HG02571 (cell line): ENCODE measurements at regions not wholly inside any gene's neighbourhood (a gene's known extent, or its start where the extent isn't known, plus 50 kb on each side); places are given as distances from the start of the nearest gene placed in this dataset.

Experiments used
- ATAC-seq: cut with Tn5 transposase; IDR thresholded peaks from one replicate; pipeline ENCODE4 v1.9.1; 2021; ENCODE audit warnings: mild to moderate bottlenecking, moderate library complexity; ENCODE audit not compliant: unreplicated experiment

DNA sequence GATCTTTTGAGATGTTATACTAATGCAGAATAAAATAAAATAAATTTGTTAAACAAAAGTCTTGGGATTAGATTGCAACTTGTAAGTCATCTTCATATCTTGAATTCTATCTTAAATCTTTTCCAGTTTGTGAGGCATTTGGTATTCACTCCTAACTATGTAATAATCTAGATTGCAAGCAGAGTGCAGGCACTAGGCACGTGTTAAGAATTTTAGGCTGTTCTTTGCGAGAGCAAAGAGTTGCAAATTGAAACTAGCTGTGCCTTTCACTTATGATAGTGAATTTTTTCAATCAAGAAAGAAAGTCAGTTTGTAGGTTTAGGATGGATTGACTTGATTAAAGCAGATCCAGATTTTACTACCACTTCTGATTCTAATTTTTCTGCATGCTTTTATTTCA lies 264.1 kb upstream of the SPRY2 start:
- no peak for ATAC-seq

DNA sequence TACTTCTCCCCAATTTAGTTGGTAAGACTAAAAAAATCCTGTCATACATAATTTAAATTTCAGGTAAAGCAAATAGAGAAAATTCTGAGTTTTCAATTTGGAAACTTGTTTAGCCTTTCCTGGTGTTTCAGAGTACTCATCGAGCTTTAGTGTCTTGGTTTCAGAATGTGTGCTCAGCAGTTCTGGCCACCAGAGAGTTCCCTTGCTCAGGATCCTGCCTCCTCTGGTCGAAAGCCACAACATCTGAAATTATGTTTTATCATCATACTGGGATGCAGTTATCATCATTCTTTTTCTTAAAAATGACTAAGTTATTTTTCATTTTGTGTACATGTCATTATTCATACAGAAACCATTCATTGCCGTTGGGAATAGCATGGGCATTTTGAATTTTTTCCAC lies 263.2 kb upstream of the SPRY2 start:
- no peak for ATAC-seq

DNA sequence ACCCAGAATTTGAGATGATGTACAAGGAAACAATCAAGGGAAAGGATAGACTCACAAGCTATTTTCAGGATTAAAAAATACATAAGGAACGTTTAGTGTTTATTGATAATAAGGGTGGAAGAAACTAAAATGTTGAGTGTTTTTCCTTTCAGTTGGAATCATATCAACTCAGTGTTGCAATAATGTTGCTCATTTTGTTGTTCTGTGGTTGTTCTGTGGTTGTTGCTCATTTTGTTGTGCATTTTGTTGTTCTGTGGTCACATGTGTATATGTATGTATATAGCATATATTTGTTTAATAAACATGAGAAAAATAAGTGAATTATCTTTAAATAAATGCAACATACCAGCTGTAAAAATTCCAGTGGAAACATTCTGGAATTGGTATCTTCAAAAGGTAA lies 262.4 kb upstream of the SPRY2 start:
- ATAC-seq: no peak

DNA sequence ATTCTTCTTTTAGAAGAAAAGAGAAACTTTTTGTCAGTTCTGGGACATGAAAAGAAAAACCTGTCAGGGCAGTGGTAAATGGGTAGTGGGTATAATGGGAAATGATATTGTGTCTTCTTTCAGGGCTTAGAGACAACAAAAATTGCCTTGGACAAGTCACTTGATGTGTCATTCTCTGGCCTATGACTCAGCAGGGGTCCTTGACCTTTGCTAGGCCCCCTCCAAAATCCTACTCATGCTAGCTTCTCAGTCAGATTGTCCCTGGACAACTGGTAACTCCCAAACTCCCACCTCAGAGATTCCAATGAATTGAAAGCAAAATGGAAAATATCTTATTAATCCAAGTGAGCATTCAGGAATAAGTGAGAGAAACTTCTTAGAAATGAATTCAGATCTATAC lies 258.8 kb upstream of the SPRY2 start:
- no peak for ATAC-seq

DNA sequence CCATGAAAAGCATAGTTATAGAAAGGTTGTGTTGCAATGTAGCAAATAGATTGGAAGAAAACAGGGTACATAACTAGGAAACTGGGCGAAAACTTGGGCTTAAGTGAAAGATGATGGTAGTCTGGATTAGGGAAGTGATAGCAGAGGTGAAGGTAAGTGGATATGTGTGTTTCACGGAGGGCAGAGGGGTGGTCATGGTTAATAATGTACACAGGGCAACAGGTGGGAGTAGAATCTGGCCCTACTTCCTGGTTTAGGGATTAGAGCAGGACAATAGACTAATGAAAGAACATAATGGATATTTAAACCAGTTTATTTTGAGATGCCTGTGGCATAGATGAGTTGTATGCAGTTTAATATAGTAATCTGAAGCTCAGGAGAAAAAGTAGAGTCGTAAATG lies 257.3 kb upstream of the SPRY2 start:
- ATAC-seq: no peak

DNA sequence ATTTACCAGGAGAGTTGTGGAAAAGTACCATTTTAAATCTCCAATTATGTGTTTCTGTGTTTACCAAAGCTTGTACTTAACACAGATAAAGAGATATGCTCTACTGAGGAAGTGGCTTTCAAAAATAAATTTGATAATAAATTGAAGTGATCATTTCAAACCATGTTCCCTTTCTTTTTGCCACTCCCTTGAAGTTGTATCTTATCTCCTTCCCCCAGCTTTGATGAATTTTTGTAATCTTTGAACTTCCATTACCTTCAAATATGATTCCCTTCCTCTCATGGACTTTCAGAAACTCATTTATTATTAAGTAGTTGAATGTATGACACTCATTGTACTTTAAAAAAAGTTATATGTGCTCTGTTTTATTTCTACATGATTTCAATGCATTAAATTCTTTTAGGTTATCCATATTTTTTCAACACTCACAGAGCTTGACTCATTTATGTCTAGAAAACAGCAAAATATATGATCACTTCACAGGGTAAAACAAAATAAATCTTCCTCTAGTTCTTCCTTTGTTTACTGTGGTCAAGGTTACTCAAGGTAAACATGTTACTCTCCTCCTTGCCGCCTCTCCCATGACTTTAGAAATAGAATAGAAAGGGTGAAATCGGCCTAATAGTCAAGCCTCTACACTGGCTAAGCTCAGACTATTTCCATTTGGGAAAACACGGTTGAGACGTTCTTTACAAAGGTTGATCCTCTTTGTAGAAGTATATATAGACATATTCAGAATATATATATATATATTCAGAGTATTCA lies 251.2 kb upstream of the SPRY2 start:
- no peak for ATAC-seq

DNA sequence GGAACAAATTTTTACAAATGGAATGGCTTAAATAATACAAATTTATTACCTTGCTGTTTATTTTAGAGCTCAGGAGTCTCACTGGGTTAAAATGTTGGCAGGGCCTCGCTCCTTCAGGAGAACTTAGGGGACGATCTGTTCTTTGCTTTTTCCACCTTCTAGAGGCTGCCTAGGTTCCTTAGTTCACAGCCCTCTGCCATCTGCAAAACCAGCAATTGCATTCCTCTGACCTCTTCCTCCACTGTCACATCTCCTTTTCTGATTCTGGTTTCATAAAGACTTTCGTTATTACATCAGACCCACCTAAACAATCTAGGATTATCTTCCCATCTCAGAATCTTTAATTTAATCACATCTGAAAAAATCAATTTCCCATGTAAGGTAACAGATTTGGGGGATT lies 249.6 kb upstream of the SPRY2 start:
- no peak for ATAC-seq

DNA sequence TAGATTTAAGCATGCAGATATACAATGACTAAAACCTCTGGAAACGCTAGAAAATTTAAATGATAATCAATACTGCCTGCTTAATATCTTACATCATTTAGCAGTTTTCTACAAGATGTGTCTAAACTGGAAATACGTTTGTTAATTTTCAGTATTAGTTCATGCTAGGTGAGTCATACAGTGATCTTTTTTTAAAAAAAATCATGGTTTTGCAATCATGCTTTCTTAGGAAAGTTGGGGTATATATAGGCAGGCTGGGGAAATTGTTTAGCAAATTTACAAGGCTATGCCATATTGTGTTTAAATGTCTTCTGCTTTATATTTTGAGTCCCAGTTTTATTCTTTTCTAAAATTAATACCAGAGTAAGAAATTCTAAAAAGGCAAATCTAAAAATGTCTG lies 245.4 kb upstream of the SPRY2 start:
- ATAC-seq: no peak

DNA sequence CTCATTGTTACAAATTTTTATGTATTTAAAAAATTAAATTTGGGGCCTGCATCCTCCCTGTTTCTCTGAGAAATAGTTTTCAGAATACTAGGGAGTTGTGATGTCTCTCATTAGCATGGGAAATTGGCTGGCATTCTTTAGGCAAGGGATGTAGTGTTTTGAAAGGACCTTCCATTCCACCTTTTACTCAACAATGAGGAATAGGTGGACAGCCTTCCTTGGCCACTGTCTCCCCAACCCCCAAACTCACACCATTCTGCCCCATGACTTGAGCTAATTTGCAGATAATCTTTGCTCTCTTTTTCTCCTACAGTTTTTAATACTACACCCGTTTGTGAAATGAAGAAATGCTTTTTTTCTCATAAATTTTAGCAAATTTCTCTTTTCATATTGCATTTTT lies 244.6 kb upstream of the SPRY2 start:
- ATAC-seq: no peak

DNA sequence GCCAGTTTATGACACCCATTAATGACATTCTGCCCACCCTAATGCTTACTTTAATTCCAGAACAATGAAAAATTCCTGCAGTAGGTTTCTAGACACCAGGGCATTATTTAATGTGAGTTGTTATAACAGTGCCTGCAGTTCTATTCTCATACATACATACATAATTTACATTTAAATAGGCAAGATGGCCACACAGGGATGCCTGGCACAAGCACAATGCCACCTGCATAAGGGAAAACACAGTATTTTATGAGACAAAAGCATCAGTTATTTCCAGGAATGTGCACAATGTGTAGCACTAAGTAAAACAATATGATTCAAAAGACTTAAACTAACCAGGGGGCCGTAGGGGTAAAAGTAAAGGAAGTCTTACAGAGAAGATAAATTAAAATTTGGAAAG lies 243.9 kb upstream of the SPRY2 start:
- no peak for ATAC-seq

DNA sequence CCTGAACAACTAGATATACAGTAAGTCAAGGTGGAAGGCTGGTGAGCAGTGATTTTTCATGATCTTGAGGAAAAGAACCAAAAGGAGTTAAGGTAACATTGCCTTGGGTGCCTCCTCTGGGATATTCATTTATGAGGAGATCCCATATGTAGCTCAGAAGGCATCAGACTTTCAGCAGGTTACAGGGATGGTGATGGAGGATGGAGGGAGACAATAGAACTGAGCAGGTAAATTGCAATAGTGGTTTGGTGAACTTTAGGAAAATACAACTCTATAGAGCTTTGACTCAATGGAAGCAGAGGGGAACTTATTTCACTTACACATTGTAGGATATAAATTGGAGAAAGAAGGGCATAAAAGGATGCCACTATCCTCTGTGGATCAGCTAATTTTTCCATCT lies 243.4 kb upstream of the SPRY2 start:
- no peak for ATAC-seq

DNA sequence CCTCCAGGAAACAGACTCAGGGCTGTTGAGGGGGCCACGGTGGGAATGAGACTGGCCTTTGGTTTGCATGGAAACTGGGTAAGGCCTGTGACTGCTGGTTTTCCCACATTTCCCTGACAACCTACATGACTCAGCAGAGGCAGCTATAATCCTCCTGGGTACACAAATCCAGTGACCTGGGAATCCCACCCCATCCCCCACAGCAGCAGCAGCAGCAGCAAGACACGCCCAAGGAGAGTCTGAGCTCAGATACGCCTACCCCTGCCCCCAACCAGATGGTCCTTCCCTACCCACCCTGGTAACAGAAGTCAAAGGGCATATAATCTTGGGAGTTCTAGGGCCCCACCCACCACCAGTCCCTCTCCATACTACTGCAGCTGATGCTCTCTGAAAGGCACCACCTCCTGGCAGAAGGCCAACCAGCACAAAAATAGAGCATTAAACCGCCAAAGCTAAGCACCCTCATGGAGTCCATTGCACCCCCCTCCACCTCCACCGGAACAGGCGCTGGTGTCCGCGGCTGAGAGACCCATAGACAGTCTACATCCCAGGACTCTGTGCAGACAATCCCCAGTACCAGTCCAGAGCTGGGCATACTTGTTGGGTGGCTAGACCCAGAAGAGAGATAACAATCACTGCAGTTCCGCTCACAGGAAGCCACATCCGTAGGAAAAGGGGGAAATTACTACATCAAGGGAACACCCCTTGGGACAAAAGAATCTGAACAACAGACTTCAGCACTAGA lies 237.2 kb upstream of the SPRY2 start:
- no peak for ATAC-seq

DNA sequence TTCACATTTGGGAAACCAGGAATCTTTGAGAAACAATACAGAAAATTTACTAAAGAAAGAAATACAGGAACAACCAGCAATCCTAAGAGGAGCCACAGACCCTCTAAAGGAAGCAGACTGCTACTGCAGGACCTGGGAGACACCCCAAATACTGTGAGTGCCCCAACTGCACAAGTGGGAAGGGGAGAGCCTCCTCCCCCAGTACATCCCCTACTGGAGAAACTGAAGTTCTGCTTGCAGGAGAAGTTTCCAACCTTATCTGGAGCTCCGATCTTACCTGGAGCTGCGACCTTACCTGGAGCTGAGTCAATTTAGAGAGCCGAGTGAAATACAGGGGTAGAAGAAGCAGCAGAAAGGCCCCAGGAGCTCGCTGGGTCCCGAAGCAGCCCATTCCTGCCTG lies 236.4 kb upstream of the SPRY2 start:
- no peak for ATAC-seq

DNA sequence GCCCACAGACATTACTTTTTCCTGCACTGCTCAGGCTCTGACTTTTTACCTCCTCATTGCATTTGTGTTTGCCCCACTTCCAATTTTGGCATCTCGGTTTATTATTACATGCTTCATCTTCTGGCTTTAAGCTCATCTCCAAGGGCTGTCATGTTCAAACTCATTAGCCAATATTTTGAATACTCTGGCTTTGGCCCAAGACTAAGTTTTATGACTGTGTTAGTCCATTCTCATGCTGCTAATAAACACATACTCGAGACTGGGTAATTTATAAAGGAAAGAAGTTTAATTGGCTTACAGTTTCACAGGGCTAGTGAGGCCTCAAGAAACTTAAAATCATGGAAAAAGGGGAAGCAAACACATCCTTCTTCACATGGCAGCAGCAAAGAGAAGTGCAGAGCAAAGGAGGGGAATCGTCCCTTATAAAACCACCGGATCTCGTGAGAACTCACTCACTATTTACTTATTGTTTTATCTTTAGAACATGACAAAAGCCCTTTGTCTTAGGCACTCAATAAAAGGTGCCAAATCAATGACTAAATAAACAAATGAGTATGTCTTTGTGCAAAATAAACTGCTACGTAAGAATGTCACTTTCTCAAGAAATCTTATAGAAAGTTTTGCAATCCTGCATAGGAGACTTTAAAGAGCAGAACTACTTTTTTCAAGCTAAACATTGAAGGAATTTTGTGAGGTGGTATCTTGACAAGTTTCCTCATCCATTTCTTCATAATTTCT lies 233.4 kb upstream of the SPRY2 start:
- no peak for ATAC-seq

DNA sequence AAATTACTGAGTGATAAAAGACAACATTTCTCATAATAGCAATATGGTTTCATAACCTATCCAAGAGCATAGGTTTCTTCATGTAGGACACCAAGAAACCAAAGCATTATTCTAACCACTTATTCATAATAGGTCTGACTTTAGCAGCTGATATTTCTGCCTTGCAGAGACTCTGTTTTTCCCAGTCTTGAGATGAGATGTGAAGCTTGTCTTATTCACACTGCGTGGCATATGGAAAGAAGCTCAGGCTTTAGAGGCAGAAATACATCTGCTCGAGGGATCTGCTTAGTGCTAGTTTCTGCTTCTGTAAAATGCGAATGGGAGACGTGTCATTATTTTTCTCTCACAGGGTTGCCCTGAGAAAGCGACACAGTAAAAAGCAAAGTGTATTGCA lies 232.0 kb upstream of the SPRY2 start:
- ATAC-seq: no peak

DNA sequence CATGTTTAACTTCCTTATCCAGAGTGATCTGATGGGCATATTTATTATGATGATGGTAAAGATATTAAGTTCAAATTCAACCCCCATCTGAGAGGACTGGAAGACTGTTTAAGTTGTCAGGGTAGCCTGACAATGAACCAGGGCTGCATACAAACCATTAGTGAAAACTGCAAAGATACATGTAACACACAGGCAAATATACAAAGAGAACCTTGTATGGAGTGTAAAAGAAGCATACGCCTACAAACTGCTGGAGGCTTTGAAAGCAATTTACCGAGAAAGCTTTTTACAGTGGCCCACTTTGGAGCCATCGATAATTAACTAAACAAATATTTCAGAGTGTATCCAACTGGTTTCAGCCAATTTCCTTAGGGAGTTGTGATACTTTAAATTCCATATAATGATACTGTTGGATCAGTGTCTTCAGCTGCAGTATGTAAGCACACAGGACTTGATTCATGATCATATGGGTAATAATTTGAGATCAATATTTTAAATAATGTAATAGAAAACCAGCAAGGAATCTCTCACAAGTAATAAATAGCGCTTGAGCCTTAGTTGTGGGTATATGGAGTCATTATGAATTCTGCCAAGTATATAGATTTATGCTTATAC lies 231.5 kb upstream of the SPRY2 start:
- no peak for ATAC-seq

DNA sequence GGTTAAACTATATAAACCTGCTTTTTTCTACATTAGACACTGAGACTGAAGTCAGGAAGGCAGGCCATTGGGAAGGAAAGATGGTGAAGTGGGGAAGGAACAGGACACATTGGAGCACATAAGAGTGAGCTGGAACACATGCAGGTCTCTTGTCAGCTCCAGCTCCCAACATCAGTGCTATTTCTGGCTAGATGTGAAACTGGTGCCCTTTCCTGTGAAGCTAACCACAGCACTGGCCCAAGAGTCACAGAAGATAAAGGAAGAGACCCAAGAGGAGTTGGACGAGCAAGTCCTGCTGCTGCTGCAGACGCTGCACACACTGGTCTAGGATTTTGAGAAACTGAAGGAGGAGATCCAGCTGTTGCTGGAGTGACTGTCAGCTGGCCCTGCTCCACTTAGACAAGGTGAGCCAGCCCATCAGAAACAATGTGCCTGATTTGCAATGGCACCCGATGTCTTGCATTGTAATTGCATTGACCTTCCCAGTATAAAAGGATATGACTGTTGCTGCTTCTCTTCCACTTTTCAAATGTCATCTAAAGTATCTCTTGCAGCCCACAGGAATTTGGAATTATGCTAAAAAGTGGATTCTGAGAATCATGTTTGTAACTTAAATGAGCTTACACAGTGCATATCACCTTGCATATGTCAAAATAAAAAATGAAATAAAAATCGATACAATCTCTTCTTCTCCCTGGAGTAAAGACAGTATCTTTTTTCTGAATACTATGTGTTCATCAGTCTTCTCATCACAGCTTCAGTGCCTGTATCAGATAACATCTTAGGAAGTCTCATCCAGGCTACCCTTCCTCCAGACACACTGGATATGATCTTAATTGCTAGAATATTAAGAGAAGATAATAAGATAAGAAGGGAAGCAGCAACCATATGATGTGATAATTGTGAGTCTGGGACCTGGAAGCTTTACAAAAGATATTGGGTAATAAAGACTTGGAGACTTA lies 230.7 kb upstream of the SPRY2 start:
- ATAC-seq: no peak

DNA sequence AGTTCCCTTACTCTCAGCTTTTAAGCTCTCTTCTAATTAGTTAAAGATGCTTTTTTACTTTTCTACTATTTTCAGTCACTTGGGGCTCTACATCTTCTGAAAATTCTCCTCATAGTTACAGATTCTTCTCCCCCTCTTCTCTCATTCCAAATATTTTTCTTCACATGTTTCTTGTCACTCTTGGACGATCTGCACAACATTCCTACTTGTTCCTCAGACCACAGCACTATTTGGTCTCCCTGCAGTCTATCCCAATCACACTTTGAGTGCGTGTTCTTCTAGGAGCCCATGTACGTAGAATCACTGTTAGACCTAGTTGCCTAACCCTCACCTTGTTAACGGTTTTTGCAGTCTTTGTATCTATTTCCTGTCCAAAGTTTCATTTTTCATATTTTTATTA lies 222.5 kb upstream of the SPRY2 start:
- no peak for ATAC-seq

DNA sequence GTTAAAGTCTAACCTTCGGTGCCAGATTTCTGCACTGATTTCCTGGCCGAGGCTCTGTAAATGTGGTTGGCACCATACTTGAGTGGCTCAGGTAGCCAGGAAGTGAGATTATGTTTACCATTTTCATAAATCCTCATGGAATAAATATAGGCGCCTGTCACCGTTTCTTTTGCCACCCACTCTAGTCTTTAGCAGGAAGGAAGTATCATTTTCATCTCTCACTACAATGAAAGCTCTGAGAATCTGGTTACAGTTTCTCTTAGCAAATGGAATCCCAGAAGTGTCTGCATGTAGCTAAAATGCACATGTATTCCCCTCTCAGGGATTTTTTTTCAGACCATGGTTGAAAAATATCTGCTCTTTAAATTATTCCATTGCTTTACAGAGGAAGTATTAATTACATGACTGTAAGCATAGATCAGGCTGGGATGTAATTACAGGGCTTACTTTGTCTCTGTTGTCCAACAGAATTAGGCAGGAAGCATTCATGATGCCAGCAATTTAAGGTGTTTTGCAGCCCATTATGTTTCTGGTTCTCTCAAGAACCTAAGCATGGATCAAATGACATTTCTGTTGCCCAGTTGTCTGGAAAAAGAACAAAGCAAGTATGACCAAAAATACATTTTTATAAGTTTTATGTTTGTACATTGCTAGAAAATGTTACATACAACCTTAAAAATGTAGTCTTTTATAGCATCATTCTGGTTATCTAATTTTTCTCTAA lies 221.7 kb upstream of the SPRY2 start:
- ATAC-seq: no peak

DNA sequence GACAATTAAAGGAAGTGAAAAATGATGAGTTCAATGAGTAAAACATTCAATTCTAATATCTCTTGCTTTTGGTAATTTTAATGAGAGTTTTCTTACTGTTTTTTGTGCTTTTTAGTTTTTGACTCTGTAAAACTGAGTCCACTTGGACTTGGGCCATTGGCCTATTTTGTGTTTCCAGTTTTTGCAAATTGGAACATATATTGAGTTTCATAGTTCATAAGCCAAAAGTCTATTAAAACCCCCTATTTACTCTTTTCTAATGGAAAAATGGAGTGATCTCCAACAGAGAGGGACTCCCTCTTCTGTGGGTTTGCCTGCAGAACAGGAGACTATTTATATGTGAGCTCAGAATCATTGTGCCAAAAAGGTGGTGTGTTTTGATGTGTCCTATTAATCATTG lies 219.7 kb upstream of the SPRY2 start:
- no peak for ATAC-seq
